K562 (cell line): ENCODE measurements at regions not wholly inside any gene's neighbourhood (a gene's known extent, or its start where the extent isn't known, plus 50 kb on each side); places are given as distances from the start of the nearest gene placed in this dataset.

ENCODE experiments used
- ATAC-seq: fragments of 200-7000 bp; cut with Tn5 transposase; 3 replicates; pipeline ENCODE4 v1.9.1; 2020; ENCODE audit warnings: moderate library complexity
- BruUV-seq: library from RNA; stranded (reverse); fragments of 400-500 nt; replicated peaks from 2 replicates; lab custom pipeline; 2021; lab: Mats Ljungman, UMichigan
- CTCF ChIA-PET: fragments of 300-600 bp; formaldehyde crosslinking; extraction: SDS; loops from one replicate; lab custom pipeline; 2021; ENCODE audit warnings: low intra/inter-chr PET ratio; lab: Yijun Ruan, JAX
- POLR2A ChIA-PET: fragments of 300-600, 350-650 bp; sonication (Branson Sonifier 250); formaldehyde crosslinking; extraction: SDS; loops from one replicate; lab custom pipeline; 2021; ENCODE audit warnings: antibody characterized with exemption, inconsistent platforms; lab: Yijun Ruan, JAX
- DNase-seq, 4 experiments: peaks; one replicate each; pipeline versions ENCODE4 v3.0.0 to v3.0.0-alpha.2; 2011 to 2018; ENCODE audit warnings: low spot score in 3 of 4, mixed read lengths in 3 of 4; ENCODE audit errors: extremely low read depth in 1 of 4
- FAIRE-seq: peaks from 2 replicates; lab custom pipeline; 2011; peaks lifted over from hg19 to GRCh38; lab: Jason Lieb, UNC
- H2AFZ ChIP-seq: 2 replicates; pipeline ENCODE4 v1.6.0; 2011; ENCODE audit warnings: low read depth, low read length, control low read depth, inconsistent platforms
- H3K27ac ChIP-seq: fragments of 200-600 bp; 3 replicates; pipeline ENCODE4 v1.8.0; 2011; ENCODE audit warnings: low read depth, mild to moderate bottlenecking, control low read depth, inconsistent platforms, low read length, moderate library complexity, mixed read lengths; ENCODE audit errors: extremely low read depth
- H3K27me3 ChIP-seq, 2 experiments: fragments of 300-600 bp in 1 of 2; 2 replicates in 1 of 2; 3 replicates in 1 of 2; pipeline versions ENCODE4 v1.6.0 to v1.8.0; 2011; ENCODE audit warnings: inconsistent platforms in 2 of 2, low read length in 2 of 2, mild to moderate bottlenecking in 1 of 2, mixed read lengths in 1 of 2, moderate library complexity in 1 of 2; ENCODE audit not compliant: control insufficient read depth in 2 of 2, insufficient read depth in 2 of 2
- H3K36me3 ChIP-seq: fragments of 300-600 bp; 3 replicates; pipeline ENCODE4 v1.8.0; 2011; ENCODE audit warnings: mild to moderate bottlenecking, low read length, inconsistent platforms; ENCODE audit not compliant: control insufficient read depth, insufficient read depth
- H3K4me1 ChIP-seq, 2 experiments: fragments of 200-600 bp in 1 of 2; replicated peaks in 1 of 2; 2 replicates in 1 of 2; 3 replicates in 1 of 2; pipeline versions ENCODE4 v1.5.1 to v1.8.0; 2011; ENCODE audit warnings: inconsistent platforms in 2 of 2, low read length in 2 of 2, mild to moderate bottlenecking in 1 of 2, mixed read lengths in 1 of 2, moderate library complexity in 1 of 2; ENCODE audit not compliant: control insufficient read depth in 2 of 2, insufficient read depth in 2 of 2
- H3K4me2 ChIP-seq: 2 replicates; pipeline ENCODE4 v1.6.1; 2011; ENCODE audit warnings: low read length, control low read depth, inconsistent platforms, mixed read lengths; ENCODE audit not compliant: insufficient read depth
- H3K4me3 ChIP-seq: fragments of 200-600 bp; sonication (generic), shearing (Covaris generic); 2 replicates; pipeline ENCODE4 v1.5.1; 2016; ENCODE audit warnings: control low read depth, inconsistent platforms
- H3K79me2 ChIP-seq: fragments of 200-600 bp; 3 replicates; pipeline ENCODE4 v1.8.0; 2011; ENCODE audit warnings: low read length, inconsistent platforms; ENCODE audit not compliant: control insufficient read depth, insufficient read depth
- H3K9ac ChIP-seq, 2 experiments: 2 replicates each; pipeline versions ENCODE4 v1.6.0 to v1.6.1; 2011; ENCODE audit warnings: low read depth in 2 of 2, low read length in 2 of 2, control low read depth in 1 of 2, inconsistent platforms in 1 of 2, mild to moderate bottlenecking in 1 of 2, mixed read lengths in 1 of 2; ENCODE audit not compliant: insufficient read depth in 1 of 2
- H3K9me1 ChIP-seq: one replicate; pipeline ENCODE4 v1.6.0; 2011; ENCODE audit warnings: inconsistent platforms, mild to moderate bottlenecking, low read length, moderate library complexity; ENCODE audit not compliant: control insufficient read depth, insufficient read depth
- H3K9me3 ChIP-seq: replicated peaks from 2 replicates; pipeline ENCODE4 v1.5.1; 2011; ENCODE audit warnings: low read depth, low read length, inconsistent platforms; ENCODE audit not compliant: control insufficient read depth, insufficient read depth
- H4K20me1 ChIP-seq: replicated peaks from 2 replicates; pipeline ENCODE4 v1.6.1; 2011; ENCODE audit warnings: low read length, inconsistent platforms, mixed read lengths; ENCODE audit not compliant: control insufficient read depth, insufficient read depth
- BHLHE40 ChIP-seq: IDR thresholded peaks from 2 replicates; pipeline ENCODE4 v1.6.1; 2011; ENCODE audit warnings: low read length, improper control_type of control experiment
- CBX5 ChIP-seq: IDR thresholded peaks from 2 replicates; pipeline ENCODE4 v1.6.1; 2014; ENCODE audit warnings: low read depth, borderline replicate concordance
- KDM4B ChIP-seq, 2 experiments: fragments of 450-650 bp in 1 of 2; sonication (generic) in 1 of 2; IDR thresholded peaks; 2 replicates each; pipeline ENCODE4 v1.6.1; 2016 to 2017; ENCODE audit warnings: borderline replicate concordance in 2 of 2, antibody characterized with exemption in 1 of 2, low read depth in 1 of 2, mild to moderate bottlenecking in 1 of 2
- LCOR ChIP-seq: sonication (generic); formaldehyde crosslinking; IDR thresholded peaks from 2 replicates; pipeline ENCODE4 v1.8.0; 2022; ENCODE audit warnings: mild to moderate bottlenecking, missing genetic modification reagents
- MYBL2 ChIP-seq, 2 experiments: fragments of 450-650 bp in 1 of 2; sonication (generic) in 1 of 2; formaldehyde crosslinking in 1 of 2; IDR thresholded peaks; 2 replicates each; pipeline versions ENCODE4 v1.6.1 to v1.8.1; 2017 to 2022; ENCODE audit warnings: borderline replicate concordance in 1 of 2, inconsistent platforms in 1 of 2, low read depth in 1 of 2, mild to moderate bottlenecking in 1 of 2, missing genetic modification reagents in 1 of 2, moderate library complexity in 1 of 2
- NFE2 ChIP-seq: IDR thresholded peaks from 2 replicates; pipeline ENCODE4 v1.6.1; 2014; ENCODE audit warnings: antibody characterized with exemption, low read depth
- POLR2G ChIP-seq: fragments of 200-400 bp; formaldehyde crosslinking; IDR thresholded peaks from 2 replicates; pipeline ENCODE4 v1.6.1; 2017; ENCODE audit warnings: low read depth, mild to moderate bottlenecking, antibody characterized with exemption, low read length, moderate library complexity
- SAFB ChIP-seq: fragments of 200-400 bp; formaldehyde crosslinking; IDR thresholded peaks from 2 replicates; pipeline ENCODE4 v1.6.1; 2017; ENCODE audit warnings: low read depth, low read length, borderline replicate concordance
- WHSC1 ChIP-seq: IDR thresholded peaks from one replicate; pipeline ENCODE4 v1.6.1; 2012; ENCODE audit warnings: low read length, control low read depth, inconsistent platforms
- ZBTB8A ChIP-seq: fragments of 450-650 bp; IDR thresholded peaks from 2 replicates; pipeline ENCODE4 v1.6.1; 2018; ENCODE audit warnings: mild to moderate bottlenecking, moderate library complexity; ENCODE audit not compliant: partially characterized antibody
- ZNF174 ChIP-seq: fragments of 250-450 bp; sonication (Bioruptor Pico); IDR thresholded peaks from 2 replicates; pipeline ENCODE4 v1.4.0; 2020; ENCODE audit warnings: mild to moderate bottlenecking
- ZNF766 ChIP-seq: fragments of 200-800 bp; sonication (Bioruptor generic); conservative IDR thresholded peaks from 2 replicates; pipeline ENCODE4 v1.6.1; 2016; ENCODE audit warnings: missing genetic modification characterization, missing compliant biosample characterization
- WGBS: fragments of 100-300 bp; shearing (Covaris generic); methylation state at CpG from one replicate; pipeline ENCODE4 v1.1.6; 2016; ENCODE audit warnings: low coverage, mixed read lengths; ENCODE audit not compliant: insufficient coverage; ENCODE audit errors: missing lambda C conversion rate; 5-methylcytosine and 5-hydroxymethylcytosine counted together
- in situ Hi-C: fragments of 300-500 bp; cut with MboI; formaldehyde crosslinking; loops from 4 replicates; pipeline ENCODE4 v1.15.0; 2018; ENCODE audit warnings: inconsistent platforms, mixed read lengths
- intact Hi-C: fragments of 100-400 bp; cut with micrococcal nuclease; formaldehyde crosslinking; loops from 2 replicates; pipeline ENCODE4 v1.14.2; 2022
- TF ChIP-seq, protein P1 (sequence below): IDR thresholded peaks from 2 replicates; pipeline ENCODE4 v1.6.1; 2011; ENCODE audit warnings: borderline replicate concordance, low read depth, mild to moderate bottlenecking, moderate library complexity, low read length; ENCODE audit not compliant: insufficient read depth, poor library complexity, severe bottlenecking

DNA sequence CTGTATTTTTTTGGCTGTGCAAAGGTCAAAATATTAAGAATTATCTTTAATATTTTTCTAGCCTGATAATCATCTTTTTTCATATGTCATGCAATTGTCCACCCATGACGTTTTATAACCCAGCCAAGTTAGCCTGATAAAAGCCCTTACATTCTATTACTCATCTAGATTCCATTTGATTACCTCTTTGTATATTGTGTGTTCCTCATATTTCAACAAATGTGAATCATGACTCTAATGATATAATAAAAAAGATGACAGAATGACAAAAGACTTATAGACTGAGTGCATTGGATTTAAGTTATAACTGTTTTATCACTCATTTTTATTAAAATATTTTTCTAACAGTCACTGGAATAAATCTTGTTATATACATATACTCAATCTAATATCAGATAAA is 1560.0 kb upstream of the LRRTM3 start:
- FAIRE-seq, result no peak
- no TSS peak for BruUV-seq
- in situ Hi-C loops, result no loop called here
- no peaks in the 10 kb centered on the region for H3K9me3 ChIP-seq
- no peaks in the 10 kb centered on the region for H3K27me3 ChIP-seq
- no peak for ATAC-seq
- H3K4me1 ChIP-seq, result no peaks in the 10 kb centered on the region
- H3K27ac ChIP-seq, result no peak overlapping the region
- H3K9me1 ChIP-seq, result no peaks in the 10 kb centered on the region
- H3K79me2 ChIP-seq, result no peaks in the 10 kb centered on the region
- no peaks in the 10 kb centered on the region for H4K20me1 ChIP-seq
- DNase-seq, result no peak
- TF ChIP-seq NFE2 (no peak), MYBL2 (IDR thresholded peaks at IDR 0.05; ENCODE audit: low read depth) (no peak), MYBL2 (CRISPR knock-in tag; IDR thresholded peaks at IDR 0.05; ENCODE audit: borderline replicate concordance) (no peak)
- TF ChIP-seq, all 486 proteins: peak for 0
- H3K4me2 ChIP-seq, result no peak overlapping the region
- H2AFZ ChIP-seq, result no peak overlapping the region
- ChIA-PET CTCF (no interaction called here), POLR2A (no interaction called here)
- intact Hi-C loops, result no loop called here
- no peaks in the 10 kb centered on the region for H3K36me3 ChIP-seq
- H3K4me3 ChIP-seq, result no peak overlapping the region
- H3K9ac ChIP-seq, result no peak overlapping the region
- WGBS, result 4% methylated on average over 1 of the region's 1 CpG

DNA sequence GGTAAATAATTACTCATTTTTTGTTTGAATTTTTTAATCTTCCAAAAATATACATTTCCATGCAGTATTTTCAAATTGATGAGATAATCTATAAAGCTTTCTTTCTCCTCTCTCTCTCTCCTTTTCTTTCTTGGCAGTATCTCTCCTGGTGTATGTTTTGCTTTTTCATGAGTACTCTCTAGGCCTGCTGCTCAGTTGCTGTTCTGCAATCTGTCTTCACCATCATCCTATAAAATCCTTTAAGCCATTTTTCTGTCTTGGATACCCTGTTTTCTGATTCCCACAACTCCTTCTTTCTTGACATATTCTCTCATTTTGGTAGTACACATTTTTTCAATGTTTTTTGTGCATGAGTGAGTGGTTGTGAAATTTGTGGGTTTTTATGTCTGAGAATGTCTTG is 1558.1 kb upstream of the LRRTM3 start:
- no peak overlapping the region for H2AFZ ChIP-seq

More for the DNA sequence above, 1558.1 kb upstream of the LRRTM3 start:
- CTCF ChIA-PET, result no interaction called here
- H4K20me1 ChIP-seq, result no peaks in the 10 kb centered on the region
- POLR2A ChIA-PET, result no interaction called here
- no peak overlapping the region for H3K4me2 ChIP-seq
- ATAC-seq (no peak), FAIRE-seq (no peak), DNase-seq (no peak)
- no peaks in the 10 kb centered on the region for H3K27me3 ChIP-seq
- no peaks in the 10 kb centered on the region for H3K36me3 ChIP-seq
- H3K79me2 ChIP-seq, result no peaks in the 10 kb centered on the region
- no peak overlapping the region for H3K27ac ChIP-seq
- TF ChIP-seq, protein P1, sequence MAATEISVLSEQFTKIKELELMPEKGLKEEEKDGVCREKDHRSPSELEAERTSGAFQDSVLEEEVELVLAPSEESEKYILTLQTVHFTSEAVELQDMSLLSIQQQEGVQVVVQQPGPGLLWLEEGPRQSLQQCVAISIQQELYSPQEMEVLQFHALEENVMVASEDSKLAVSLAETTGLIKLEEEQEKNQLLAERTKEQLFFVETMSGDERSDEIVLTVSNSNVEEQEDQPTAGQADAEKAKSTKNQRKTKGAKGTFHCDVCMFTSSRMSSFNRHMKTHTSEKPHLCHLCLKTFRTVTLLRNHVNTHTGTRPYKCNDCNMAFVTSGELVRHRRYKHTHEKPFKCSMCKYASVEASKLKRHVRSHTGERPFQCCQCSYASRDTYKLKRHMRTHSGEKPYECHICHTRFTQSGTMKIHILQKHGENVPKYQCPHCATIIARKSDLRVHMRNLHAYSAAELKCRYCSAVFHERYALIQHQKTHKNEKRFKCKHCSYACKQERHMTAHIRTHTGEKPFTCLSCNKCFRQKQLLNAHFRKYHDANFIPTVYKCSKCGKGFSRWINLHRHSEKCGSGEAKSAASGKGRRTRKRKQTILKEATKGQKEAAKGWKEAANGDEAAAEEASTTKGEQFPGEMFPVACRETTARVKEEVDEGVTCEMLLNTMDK, result no peak
- TF ChIP-seq KDM4B (IDR thresholded peaks at IDR 0.05; ENCODE audit: borderline replicate concordance in 2 of 2, low read depth in 1 of 2) (no peak), WHSC1 (no peak), CBX5 (no peak), ZNF174 (CRISPR knock-in tag) (no peak), POLR2G (no peak), ZNF766 (no peak), SAFB (no peak), BHLHE40 (no peak), ZBTB8A (no peak), LCOR (CRISPR knock-in tag) (no peak)
- no peaks in the 10 kb centered on the region for H3K9me1 ChIP-seq
- no peak overlapping the region for H3K4me3 ChIP-seq
- intact Hi-C loops (no loop called here), in situ Hi-C loops (no loop called here)
- H3K9ac ChIP-seq, result no peak overlapping the region
- no peaks in the 10 kb centered on the region for H3K9me3 ChIP-seq
- no TSS peak for BruUV-seq
- H3K4me1 ChIP-seq, result no peaks in the 10 kb centered on the region
